Peyer's patch (tissue), 4 donors: ENCODE measurements at regions not wholly inside any gene's neighbourhood (a gene's known extent, or its start where the extent isn't known, plus 50 kb on each side); places are given as distances from the start of the nearest gene placed in this dataset.

Source experiments
- POLR2A ChIP-seq, 2 donors: fragments of 450-650 bp; IDR thresholded peaks; one replicate each; pipeline ENCODE4 v1.5.1; 2017; ENCODE audit warnings: antibody characterized with exemption in 2 of 2, mild to moderate bottlenecking in 2 of 2, moderate library complexity in 2 of 2
- TF ChIP-seq, protein P1 (sequence below), 6 experiments: fragments of 450-650 bp in 4 of 6; fragments of 200-600 bp in 2 of 6; sonication (generic) in 1 of 6; IDR thresholded peaks; one replicate each; pipeline ENCODE4 v1.5.1; 2017 to 2019; ENCODE audit warnings: antibody characterized with exemption in 6 of 6, mild to moderate bottlenecking in 3 of 6, moderate library complexity in 1 of 6

DNA sequence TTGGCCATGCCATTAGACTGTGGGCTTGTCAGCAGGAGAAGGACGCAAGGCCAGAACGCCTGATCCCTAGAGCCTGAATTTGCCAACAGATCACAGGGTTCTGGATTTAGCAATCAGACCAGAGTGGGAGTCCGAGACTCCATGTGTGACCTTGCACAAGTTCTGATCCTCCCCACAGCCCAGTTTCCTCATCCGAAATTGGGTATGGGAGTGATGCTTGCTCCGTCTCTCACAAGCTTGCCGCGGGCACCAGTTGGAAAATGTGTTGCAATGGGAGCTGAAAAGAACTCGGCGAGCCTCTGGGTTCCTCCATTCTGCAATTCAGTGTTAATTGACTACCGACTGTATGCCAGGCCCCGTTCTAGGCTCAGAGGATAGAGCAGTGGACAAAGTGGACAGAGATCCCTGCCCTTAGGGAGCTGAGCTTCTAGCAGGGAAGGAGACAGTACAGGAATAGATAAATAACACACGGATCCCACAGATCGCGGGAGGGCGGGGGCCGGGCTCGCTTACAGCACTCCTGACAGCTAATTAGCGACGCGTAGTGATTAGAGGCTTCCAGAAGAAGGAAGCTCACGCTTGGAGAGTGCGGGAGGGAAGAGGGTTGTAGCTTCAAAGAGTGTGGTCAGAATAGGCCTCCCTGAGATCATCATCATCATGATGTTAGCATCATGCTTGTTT is 150.4 kb upstream of the CIBAR2 start:
- TF ChIP-seq, protein P1, sequence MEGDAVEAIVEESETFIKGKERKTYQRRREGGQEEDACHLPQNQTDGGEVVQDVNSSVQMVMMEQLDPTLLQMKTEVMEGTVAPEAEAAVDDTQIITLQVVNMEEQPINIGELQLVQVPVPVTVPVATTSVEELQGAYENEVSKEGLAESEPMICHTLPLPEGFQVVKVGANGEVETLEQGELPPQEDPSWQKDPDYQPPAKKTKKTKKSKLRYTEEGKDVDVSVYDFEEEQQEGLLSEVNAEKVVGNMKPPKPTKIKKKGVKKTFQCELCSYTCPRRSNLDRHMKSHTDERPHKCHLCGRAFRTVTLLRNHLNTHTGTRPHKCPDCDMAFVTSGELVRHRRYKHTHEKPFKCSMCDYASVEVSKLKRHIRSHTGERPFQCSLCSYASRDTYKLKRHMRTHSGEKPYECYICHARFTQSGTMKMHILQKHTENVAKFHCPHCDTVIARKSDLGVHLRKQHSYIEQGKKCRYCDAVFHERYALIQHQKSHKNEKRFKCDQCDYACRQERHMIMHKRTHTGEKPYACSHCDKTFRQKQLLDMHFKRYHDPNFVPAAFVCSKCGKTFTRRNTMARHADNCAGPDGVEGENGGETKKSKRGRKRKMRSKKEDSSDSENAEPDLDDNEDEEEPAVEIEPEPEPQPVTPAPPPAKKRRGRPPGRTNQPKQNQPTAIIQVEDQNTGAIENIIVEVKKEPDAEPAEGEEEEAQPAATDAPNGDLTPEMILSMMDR (IDR thresholded peaks at IDR 0.05): no peak
- TF ChIP-seq POLR2A (IDR thresholded peaks at IDR 0.05): no peak
